ENCODE measurements at regions not wholly inside any gene's neighbourhood (a gene's known extent, or its start where the extent isn't known, plus 50 kb on each side); places are given as distances from the start of the nearest gene placed in this dataset.

DNA sequence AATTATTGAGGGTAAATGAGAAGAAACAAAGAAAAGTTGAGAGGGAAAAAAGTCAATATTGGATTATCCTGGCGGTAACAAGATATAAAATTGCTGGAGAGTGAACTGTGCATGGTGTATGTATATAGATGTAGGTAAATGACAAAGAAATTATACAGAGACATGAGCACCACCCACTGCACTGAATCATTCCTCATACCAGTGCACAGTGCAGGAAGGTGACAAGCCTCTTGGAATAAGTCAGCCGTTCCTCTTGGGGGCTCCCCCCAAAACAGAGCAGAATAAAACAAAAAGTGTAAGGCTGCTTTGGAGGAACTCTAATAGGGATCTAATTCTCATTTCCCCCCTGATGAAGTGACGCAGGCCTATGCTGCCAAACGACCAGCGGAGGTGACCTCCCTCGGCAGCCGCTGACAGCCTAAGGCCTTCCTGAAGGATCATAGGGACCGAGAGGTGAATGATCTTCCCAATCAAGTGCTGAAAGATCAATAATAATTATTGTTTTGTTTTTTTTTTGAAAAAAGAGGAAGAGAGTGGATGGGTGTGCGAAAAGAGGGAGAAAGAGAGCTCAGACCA is 245.0 kb downstream of the PSAT1 start:
- POLR2A ChIA-PET: no interaction called here
- no peaks in the 10 kb centered on the region for H3K9me3 ChIP-seq (replicated peaks; ENCODE audit: control insufficient read depth, insufficient read depth, low read length)
- no peaks in the 10 kb centered on the region for H3K79me2 ChIP-seq (ENCODE audit: control insufficient read depth, insufficient read depth, low read length)
- CTCF ChIA-PET: no interaction called here
- no peaks in the 10 kb centered on the region for H3K27me3 ChIP-seq (ENCODE audit: control insufficient read depth in 2 of 2, insufficient read depth in 2 of 2, low read length in 2 of 2)
- H3K9ac ChIP-seq (replicated peaks; ENCODE audit: extremely low read depth, insufficient read depth, low read length): no peak overlapping the region
- no TSS peak for BruUV-seq (replicated peaks)
- H3K4me2 ChIP-seq (ENCODE audit: insufficient read depth, low read length): no peak overlapping the region
- H3K4me1 ChIP-seq (ENCODE audit: control insufficient read depth, extremely low read depth, insufficient read depth, low read length): no peaks in the 10 kb centered on the region
- no peaks in the 10 kb centered on the region for H3K9me1 ChIP-seq (replicated peaks; ENCODE audit: control insufficient read depth, extremely low read depth, insufficient read depth, low read length)
- no peak overlapping the region for H3K4me3 ChIP-seq (replicated peaks in 1 of 3; ENCODE audit: insufficient read depth in 1 of 3, low read depth in 1 of 3, low read length in 3 of 3)
- no peak overlapping the region for H3K27ac ChIP-seq (ENCODE audit: insufficient read depth, low read depth, low read length)
- FAIRE-seq (no peak), DNase-seq (ENCODE audit: low read depth, low spot score) (no peak)
- TF ChIP-seq, protein P1, sequence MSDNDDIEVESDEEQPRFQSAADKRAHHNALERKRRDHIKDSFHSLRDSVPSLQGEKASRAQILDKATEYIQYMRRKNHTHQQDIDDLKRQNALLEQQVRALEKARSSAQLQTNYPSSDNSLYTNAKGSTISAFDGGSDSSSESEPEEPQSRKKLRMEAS (IDR thresholded peaks at IDR 0.05; ENCODE audit: insufficient read depth, insufficient read length): no peak
- TF ChIP-seq POLR2A (IDR thresholded peaks at IDR 0.05; ENCODE audit: low read depth, low read length): no peak
- no peak for TF ChIP-seq EZH2 (IDR thresholded peaks at IDR 0.05; ENCODE audit: borderline replicate concordance, low read depth, low read length, severe bottlenecking)
- no peak for TF ChIP-seq GATA2 (IDR thresholded peaks at IDR 0.05; ENCODE audit: insufficient read depth, insufficient read length, low read depth, low read length)
- TF ChIP-seq JUN (IDR thresholded peaks at IDR 0.05; ENCODE audit: borderline replicate concordance, insufficient read depth, insufficient read length, low read depth): no peak
- no peak for TF ChIP-seq MYC (IDR thresholded peaks at IDR 0.05; ENCODE audit: low read depth, low read length)
- no peak for TF ChIP-seq POLR2AphosphoS5 (IDR thresholded peaks at IDR 0.05; ENCODE audit: insufficient read depth, low read depth, low read length)
- TF ChIP-seq FOS (IDR thresholded peaks at IDR 0.05; ENCODE audit: borderline replicate concordance, insufficient read depth, low read length): no peak
- TF ChIP-seq, protein P2, sequence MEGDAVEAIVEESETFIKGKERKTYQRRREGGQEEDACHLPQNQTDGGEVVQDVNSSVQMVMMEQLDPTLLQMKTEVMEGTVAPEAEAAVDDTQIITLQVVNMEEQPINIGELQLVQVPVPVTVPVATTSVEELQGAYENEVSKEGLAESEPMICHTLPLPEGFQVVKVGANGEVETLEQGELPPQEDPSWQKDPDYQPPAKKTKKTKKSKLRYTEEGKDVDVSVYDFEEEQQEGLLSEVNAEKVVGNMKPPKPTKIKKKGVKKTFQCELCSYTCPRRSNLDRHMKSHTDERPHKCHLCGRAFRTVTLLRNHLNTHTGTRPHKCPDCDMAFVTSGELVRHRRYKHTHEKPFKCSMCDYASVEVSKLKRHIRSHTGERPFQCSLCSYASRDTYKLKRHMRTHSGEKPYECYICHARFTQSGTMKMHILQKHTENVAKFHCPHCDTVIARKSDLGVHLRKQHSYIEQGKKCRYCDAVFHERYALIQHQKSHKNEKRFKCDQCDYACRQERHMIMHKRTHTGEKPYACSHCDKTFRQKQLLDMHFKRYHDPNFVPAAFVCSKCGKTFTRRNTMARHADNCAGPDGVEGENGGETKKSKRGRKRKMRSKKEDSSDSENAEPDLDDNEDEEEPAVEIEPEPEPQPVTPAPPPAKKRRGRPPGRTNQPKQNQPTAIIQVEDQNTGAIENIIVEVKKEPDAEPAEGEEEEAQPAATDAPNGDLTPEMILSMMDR (IDR thresholded peaks at IDR 0.05; ENCODE audit: extremely low read depth in 1 of 2, insufficient read depth in 1 of 2, low read depth in 1 of 2, low read length in 2 of 2): no peak
- H2AFZ ChIP-seq (ENCODE audit: low read depth, low read length): no peak overlapping the region
- no peaks in the 10 kb centered on the region for H3K36me3 ChIP-seq (ENCODE audit: control insufficient read depth in 2 of 2, extremely low read depth in 1 of 2, insufficient read depth in 2 of 2, low read length in 2 of 2)
- no peaks in the 10 kb centered on the region for H4K20me1 ChIP-seq (replicated peaks; ENCODE audit: control insufficient read depth, extremely low read depth, insufficient read depth, low read length)
- dilution Hi-C loops (cut with MboI; ENCODE audit: extremely low pct_ligation_motif_present, low sequenced_read_pairs): no loop called here
- intact Hi-C loops (cut with micrococcal nuclease): no loop called here
